HG03575 (cell line): ENCODE measurements at regions not wholly inside any gene's neighbourhood (a gene's known extent, or its start where the extent isn't known, plus 50 kb on each side); places are given as distances from the start of the nearest gene placed in this dataset.
"Not testable (repeated sequence)": the region's sequence is repeated elsewhere in the genome, so short reads cannot be mapped to it uniquely, and the experiment has no call there.

Source experiments
- ATAC-seq: cut with Tn5 transposase; IDR thresholded peaks from one replicate; pipeline ENCODE4 v1.9.1; 2021; ENCODE audit not compliant: unreplicated experiment, insufficient number of reproducible peaks, low FRiP score; ENCODE audit errors: extremely low read depth

DNA sequence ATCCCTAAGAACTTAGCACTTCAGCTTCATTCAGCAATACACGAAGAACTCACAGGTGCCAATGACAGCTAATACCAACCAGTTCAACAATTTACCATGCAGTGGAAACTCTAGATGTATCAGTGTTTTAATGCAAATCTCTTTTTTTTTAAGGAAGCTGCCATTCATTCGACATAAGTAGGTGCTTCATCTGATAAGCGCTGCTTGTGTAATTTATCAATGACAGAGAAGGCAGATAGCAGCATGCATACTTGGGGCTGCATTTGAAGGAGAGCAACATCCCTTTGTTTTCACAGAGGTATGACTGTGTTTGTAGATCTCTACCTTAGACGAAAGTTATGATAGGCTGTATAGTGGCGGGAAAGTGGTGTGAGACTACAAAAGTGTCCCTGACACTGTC, 977.1 kb downstream of the AACS start:
- no peak for ATAC-seq

DNA sequence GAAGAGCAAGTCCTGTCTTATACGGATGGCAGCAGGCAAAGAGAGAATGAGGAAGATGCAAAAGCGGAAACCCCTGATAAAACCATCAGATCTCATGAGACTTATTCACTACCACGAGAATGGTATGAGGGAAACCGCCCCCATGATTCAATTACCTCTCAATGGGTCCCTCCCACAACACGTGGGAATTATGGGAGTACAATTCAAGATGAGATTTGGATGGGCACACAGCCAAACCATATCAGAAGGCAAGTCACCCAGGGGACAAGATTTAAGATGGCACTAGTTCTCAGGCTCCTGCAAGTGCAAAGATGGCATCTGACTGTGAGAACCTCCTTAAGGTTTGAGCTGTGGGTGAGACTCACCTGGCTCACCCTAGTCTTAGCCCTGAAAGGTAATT, 984.3 kb downstream of the AACS start:
- not testable (repeated sequence) for ATAC-seq

GRCh38 chr12:126051611-126052107, 986.4 kb downstream of the AACS start:
- no peak for ATAC-seq

DNA sequence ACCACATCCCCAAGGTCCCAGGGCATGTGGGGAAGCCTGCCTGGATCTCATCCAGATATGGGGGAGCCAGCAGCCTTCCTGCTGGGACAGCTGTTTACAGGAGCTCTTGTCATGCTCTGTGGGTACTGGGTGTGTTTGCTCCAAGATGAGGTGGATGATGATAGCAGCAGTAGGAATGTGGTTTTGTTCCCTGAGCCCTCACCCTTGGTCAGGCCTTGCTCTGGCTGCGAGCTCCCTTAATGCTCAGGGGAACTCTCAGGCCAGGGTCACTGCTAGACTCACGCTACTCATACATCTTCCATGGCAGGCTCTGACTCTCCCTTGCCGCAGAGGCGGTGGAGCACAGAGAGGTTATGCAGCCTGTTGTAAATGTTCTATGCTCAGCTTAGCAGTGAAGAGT, 990.3 kb downstream of the AACS start:
- no peak for ATAC-seq

DNA sequence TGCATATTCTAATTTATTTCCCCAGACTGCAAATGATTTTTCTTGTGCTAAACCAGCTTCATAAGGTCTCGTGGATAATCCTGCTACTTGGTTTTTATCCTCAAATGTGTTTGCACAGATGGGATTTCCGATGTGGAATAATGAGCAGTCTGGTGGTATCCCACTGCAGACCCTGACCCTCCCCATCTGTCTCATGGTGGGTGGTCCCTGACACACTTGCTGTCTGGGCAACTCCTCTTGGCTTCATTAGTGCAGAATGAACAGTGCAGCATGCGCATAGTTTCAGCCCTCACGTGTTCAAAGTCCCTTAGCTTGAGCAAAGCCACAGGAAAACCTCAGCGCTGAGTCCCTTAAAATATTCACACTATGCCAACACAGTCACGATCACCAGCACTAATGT, 996.5 kb downstream of the AACS start:
- ATAC-seq, result no peak

DNA sequence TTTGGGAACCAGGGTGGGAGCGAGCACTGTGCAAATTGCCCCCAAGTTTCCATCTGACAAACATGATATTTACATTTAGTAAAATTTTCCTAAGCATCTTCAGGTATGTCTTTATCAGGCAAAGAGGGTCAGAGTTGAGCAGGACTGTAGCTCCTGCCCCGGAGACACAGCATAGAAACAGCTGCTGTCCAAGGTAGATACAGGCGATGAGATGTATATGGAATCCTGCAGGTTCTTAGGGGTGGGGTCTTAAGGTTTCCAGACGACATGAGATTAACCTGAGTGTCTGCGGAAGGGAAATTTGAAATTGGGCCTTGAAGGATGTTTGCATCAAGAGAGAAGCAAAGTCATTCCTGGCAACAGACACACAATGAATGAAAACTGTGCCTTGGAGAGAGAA, 998.8 kb downstream of the AACS start:
- ATAC-seq, result no peak

GRCh38 chr12:126067626-126068329, 1002.5 kb downstream of the AACS start:
- ATAC-seq, result no peak

DNA sequence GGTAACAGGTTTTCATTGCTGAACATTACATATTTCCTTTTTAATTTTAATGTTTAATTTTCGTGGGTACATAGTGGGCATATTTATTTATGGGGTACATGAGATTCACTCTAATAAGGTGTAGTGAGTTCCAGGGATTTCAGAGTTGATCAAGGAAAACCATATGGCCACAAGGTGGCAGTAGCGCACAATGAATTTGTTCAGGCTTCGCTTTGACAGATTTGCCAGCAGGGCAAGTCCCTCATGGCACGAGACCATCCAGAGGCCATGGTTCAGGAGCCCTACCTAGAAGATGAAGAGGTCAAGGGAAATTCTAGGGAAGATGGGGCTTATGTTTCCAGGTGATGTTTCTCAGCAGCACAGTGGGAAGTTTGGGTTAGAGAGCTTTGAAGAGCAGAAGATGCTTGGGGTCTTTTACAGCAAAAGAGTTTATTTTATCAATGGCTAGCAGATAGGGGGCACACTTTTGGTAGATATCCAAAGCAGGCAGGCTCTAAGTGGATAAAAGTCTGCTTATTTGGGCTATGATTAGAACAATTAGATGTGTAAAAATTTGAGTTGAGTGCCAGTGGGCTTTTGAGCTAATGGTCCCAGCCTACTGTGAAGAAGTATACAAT, 1004.4 kb downstream of the AACS start:
- no peak for ATAC-seq

- ATAC-seq, result no peak
Observed at GRCh38 chr12:126076515-126076914, 1011.3 kb downstream of the AACS start.

- ATAC-seq, result no peak
Observed at GRCh38 chr12:126083926-126084325, 1018.7 kb downstream of the AACS start.

DNA sequence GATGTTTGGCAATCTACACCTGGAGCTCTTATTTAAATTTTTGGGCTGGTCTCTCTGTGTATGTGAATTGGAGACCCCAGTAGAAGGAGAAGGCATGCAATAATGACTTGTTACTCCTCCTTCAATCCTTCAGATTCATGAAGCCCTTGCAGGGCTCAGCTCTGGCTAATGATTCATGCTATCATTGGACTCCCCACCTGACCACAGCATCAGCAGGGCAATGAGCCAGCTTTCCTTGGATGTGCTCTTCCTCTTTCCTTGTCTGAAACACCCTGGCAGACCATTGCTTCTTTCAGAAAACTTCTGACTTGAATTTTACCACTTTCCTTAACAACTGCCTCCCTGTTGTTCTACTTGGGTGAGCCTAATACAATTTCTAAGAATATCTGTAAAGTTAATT, 1019.2 kb downstream of the AACS start:
- ATAC-seq, result no peak

DNA sequence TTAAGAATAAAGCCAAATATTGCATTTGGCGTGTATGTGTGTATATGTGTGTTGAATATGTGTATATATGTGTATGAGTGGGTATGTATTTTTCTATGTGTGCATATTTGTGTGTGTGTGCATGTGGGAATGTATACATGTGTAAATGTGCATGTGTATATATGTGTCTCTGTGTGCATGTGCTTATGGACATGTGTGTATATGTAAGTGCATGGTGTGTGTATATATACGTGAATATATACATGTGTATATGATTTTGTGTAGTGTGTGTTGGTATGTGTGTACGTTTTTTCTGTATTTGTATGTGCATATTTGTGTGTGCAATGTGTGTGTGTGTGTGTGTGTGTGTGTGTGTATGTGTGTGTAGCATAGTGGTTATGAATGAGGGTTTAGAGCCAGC, 1021.0 kb downstream of the AACS start:
- ATAC-seq, result no peak

- no peak for ATAC-seq
Observed at GRCh38 chr12:126087692-126088091, 1022.5 kb downstream of the AACS start.

DNA sequence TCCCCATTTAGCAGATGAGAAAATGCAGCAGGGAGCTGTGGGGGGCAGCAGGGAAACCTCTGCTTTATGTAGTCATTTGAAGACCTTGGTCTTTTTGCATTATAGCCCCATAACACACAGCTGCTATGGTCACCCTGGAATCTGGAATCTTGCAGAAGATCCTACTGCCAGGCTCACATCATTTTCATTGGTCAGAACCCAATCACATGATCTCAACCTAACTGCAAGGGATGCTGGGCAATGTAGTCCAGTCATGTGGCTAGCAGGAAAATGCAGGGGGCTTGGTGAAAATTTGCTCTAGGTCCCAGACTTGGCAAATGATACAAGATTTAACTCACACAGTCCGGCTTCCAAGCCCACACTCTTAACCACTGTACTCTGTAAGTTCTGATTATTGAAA, 1028.7 kb downstream of the AACS start:
- no peak for ATAC-seq

GRCh38 chr12:126095748-126096510, 1030.7 kb downstream of the AACS start:
- ATAC-seq, result no peak

DNA sequence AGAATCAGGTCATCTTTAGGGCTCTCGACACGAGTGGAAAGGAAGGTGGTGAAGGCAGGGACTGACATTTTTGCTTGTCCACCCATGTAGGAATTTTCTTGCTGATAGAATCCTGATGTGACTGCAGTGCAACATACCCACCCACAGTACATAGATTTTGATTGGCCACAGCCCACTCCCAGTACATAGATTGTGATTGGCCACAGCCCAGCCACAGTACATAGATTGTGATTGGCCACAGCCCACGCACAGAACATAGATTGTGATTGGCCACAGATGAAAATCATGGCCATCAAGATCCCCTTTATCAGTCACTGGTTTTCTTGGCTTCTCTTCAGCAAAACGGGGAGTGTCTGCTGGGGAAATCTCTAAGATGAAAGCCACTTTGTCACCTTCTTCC, 1041.5 kb downstream of the AACS start:
- ATAC-seq, result no peak

DNA sequence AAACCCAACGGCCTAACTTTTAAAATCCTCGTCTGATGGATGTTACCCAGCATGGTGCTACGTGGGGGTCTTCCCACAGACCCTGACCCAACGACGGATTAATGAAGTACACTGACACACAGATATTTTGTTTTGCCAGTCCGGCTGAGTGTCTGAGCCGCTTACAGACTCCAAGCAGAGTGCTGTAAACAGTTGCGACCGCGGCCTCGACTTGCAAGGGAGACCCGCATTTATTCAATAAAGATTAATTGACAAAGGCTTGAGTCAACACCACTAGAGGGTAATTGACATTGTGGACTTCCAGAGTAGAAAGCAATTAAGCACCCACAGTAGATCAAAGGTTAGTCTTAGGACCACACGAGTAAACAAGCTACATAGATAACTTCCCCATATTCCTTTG, 1042.4 kb downstream of the AACS start:
- no peak for ATAC-seq

- ATAC-seq, result no peak
Observed at GRCh38 chr12:126108247-126108646, 1043.0 kb downstream of the AACS start.

DNA sequence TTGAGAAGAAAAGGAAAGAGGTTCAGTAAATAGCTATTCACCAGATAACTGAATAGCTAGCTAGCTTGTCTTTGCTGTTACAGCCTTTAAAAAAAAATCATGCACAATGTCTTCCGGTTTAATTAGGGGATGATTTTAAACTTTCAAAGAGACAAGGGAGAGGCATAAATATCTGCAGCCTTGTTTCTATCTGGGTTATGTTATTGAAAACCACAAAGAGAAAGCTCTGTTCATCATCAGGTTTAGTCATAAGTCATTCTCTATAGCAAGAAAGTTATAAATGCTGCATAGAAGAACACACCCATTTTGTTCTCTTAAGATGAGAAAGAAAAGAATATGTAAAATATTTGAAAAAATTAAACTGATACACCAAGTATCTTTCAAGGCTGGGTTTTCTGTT, 1046.9 kb downstream of the AACS start:
- ATAC-seq, result no peak

DNA sequence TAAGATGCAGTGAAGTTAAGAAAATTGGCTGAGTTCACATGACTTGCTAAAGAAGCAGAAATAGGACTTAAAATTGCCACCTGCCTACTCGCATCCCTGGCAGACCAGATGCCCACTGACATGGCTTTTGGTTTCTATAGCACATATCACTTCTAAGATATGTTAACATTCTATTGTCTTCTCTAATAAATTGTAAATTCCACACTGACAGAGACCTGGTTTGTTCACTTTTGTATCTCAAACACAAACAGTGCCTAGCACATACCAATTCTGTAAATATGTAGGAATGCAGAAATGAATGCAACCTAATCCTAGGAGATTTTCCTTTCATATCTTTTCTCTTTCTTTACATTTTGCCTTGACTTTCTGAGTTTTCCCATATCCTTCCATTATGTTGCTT, 1047.6 kb downstream of the AACS start:
- no peak for ATAC-seq
